SK-N-SH (cell line): ENCODE measurements at regions not wholly inside any gene's neighbourhood (a gene's known extent, or its start where the extent isn't known, plus 50 kb on each side); places are given as distances from the start of the nearest gene placed in this dataset.

Source experiments
- CTCF ChIA-PET: fragments of 300-600, 350-600 bp; formaldehyde crosslinking; extraction: SDS; loops from one replicate; lab custom pipeline; 2021; lab: Yijun Ruan, JAX
- POLR2A ChIA-PET: fragments of 350-600 bp; sonication (Branson Sonifier 250); formaldehyde crosslinking; extraction: SDS; loops from one replicate; lab custom pipeline; 2020; ENCODE audit warnings: antibody characterized with exemption, inconsistent platforms; lab: Yijun Ruan, JAX
- DNase-seq: peaks from one replicate; pipeline ENCODE4 v3.0.0; 2012
- H2AFZ ChIP-seq: fragments of 200-600 bp; sonication (generic); 2 replicates; pipeline ENCODE4 v1.8.1; 2016; ENCODE audit warnings: antibody characterized with exemption, mild to moderate bottlenecking, low read depth
- H3F3A ChIP-seq: fragments of 200-600 bp; sonication (generic); replicated peaks from 2 replicates; pipeline ENCODE3; 2016; ENCODE audit warnings: antibody characterized with exemption, mild to moderate bottlenecking; ENCODE audit not compliant: insufficient read depth
- H3K27ac ChIP-seq, 2 experiments: fragments of 200-500 bp in 1 of 2; fragments of 200-600 bp in 1 of 2; sonication (Bioruptor generic) in 1 of 2; sonication (generic), shearing (Covaris generic) in 1 of 2; 2 replicates each; pipeline versions ENCODE4 v1.5.1 to v1.6.1; 2014 to 2016; ENCODE audit warnings: low read depth in 2 of 2, inconsistent platforms in 1 of 2, low read length in 1 of 2, mild to moderate bottlenecking in 1 of 2, mixed read lengths in 1 of 2
- H3K27me3 ChIP-seq: fragments of 200-600 bp; sonication (generic), shearing (Covaris generic); 2 replicates; pipeline ENCODE4 v1.6.1; 2016; ENCODE audit warnings: mixed run types; ENCODE audit not compliant: insufficient read depth
- H3K36me3 ChIP-seq, 2 experiments: fragments of 200-500 bp in 1 of 2; fragments of 200-600 bp in 1 of 2; sonication (Bioruptor generic) in 1 of 2; sonication (generic) in 1 of 2; replicated peaks in 1 of 2; 2 replicates each; pipeline versions ENCODE3 to v1.5.1; 2014 to 2016; ENCODE audit warnings: low read length in 1 of 2, mild to moderate bottlenecking in 1 of 2; ENCODE audit not compliant: insufficient read depth in 2 of 2, control insufficient read depth in 1 of 2
- H3K4me1 ChIP-seq, 2 experiments: fragments of 200-500 bp in 1 of 2; fragments of 200-600 bp in 1 of 2; sonication (Bioruptor generic) in 1 of 2; sonication (generic), shearing (Covaris generic) in 1 of 2; 2 replicates each; pipeline versions ENCODE4 v1.5.1 to v1.6.1; 2014 to 2016; ENCODE audit warnings: low read depth in 1 of 2, low read length in 1 of 2, mixed run types in 1 of 2; ENCODE audit not compliant: insufficient read depth in 2 of 2, control insufficient read depth in 1 of 2
- H3K4me2 ChIP-seq: fragments of 200-600 bp; sonication (generic), shearing (Covaris generic); 2 replicates; pipeline ENCODE4 v1.6.1; 2017; ENCODE audit warnings: mixed run types
- H3K4me3 ChIP-seq, 2 experiments: fragments of 200-500 bp in 1 of 2; fragments of 200-600 bp in 1 of 2; sonication (Bioruptor generic) in 1 of 2; sonication (generic), shearing (Covaris generic) in 1 of 2; 2 replicates each; pipeline versions ENCODE4 v1.5.1 to v1.8.1; 2014 to 2016; ENCODE audit warnings: low read depth in 2 of 2, inconsistent platforms in 1 of 2, low read length in 1 of 2, mild to moderate bottlenecking in 1 of 2, mixed read lengths in 1 of 2, moderate library complexity in 1 of 2
- H3K79me2 ChIP-seq: fragments of 200-600 bp; sonication (generic); 2 replicates; pipeline ENCODE4 v1.8.1; 2017; ENCODE audit warnings: mild to moderate bottlenecking; ENCODE audit not compliant: insufficient read depth
- H3K9ac ChIP-seq: fragments of 200-600 bp; sonication (generic); 2 replicates; pipeline ENCODE4 v1.6.1; 2017; ENCODE audit warnings: mixed run types
- H3K9me2 ChIP-seq: fragments of 200-600 bp; sonication (generic); 2 replicates; pipeline ENCODE4 v1.6.1; 2017; ENCODE audit warnings: mixed run types
- H3K9me3 ChIP-seq: fragments of 200-600 bp; sonication (generic); 2 replicates; pipeline ENCODE4 v1.6.1; 2017; ENCODE audit warnings: mixed run types, mild to moderate bottlenecking, moderate library complexity
- H4K20me1 ChIP-seq: fragments of 200-600 bp; sonication (generic); 2 replicates; pipeline ENCODE4 v1.6.1; 2017; ENCODE audit warnings: mild to moderate bottlenecking, mixed run types; ENCODE audit not compliant: insufficient read depth
- CHD2 ChIP-seq: fragments of 150-350 bp; IDR thresholded peaks from 2 replicates; pipeline ENCODE4 v1.6.1; 2018; ENCODE audit warnings: low read length; ENCODE audit not compliant: partially characterized antibody
- CTCF ChIP-seq: fragments of 200-600 bp; sonication (generic); IDR thresholded peaks from 2 replicates; pipeline ENCODE4 v1.6.1; 2017; ENCODE audit warnings: antibody characterized with exemption, mild to moderate bottlenecking, moderate library complexity
- EZH2phosphoT487 ChIP-seq: fragments of 200-600 bp; sonication (generic); IDR thresholded peaks from 2 replicates; pipeline ENCODE4 v1.6.1; 2017; ENCODE audit warnings: low read depth, mixed run types, mild to moderate bottlenecking, antibody characterized with exemption, moderate library complexity, borderline replicate concordance
- FOSL2 ChIP-seq: IDR thresholded peaks from 2 replicates; pipeline ENCODE4 v1.4.0; 2012; ENCODE audit warnings: low read depth, mild to moderate bottlenecking, moderate library complexity, borderline replicate concordance
- FOXM1 ChIP-seq: IDR thresholded peaks from 2 replicates; pipeline ENCODE4 v1.4.0; 2012; ENCODE audit warnings: low read depth, mild to moderate bottlenecking
- GABPA ChIP-seq: IDR thresholded peaks from 2 replicates; pipeline ENCODE4 v1.4.0; 2012; ENCODE audit warnings: low read depth, mild to moderate bottlenecking
- MEF2A ChIP-seq: IDR thresholded peaks from 2 replicates; pipeline ENCODE4 v1.4.0; 2012; ENCODE audit warnings: low read depth, borderline replicate concordance
- MXI1 ChIP-seq: IDR thresholded peaks from 2 replicates; pipeline ENCODE4 v1.6.1; 2012; ENCODE audit warnings: mild to moderate bottlenecking, low read depth, low read length, improper control_type of control experiment
- PBX3 ChIP-seq: IDR thresholded peaks from 2 replicates; pipeline ENCODE4; 2012
- POLR2AphosphoS5 ChIP-seq: IDR thresholded peaks from 2 replicates; pipeline ENCODE4 v1.6.1; 2012; ENCODE audit warnings: low read depth, low read length
- REST ChIP-seq: IDR thresholded peaks from 2 replicates; pipeline ENCODE4 v1.6.1; 2012; ENCODE audit warnings: mild to moderate bottlenecking, low read depth, low read length, moderate library complexity
- RFX5 ChIP-seq: IDR thresholded peaks from 2 replicates; pipeline ENCODE4 v1.6.1; 2012; ENCODE audit warnings: mild to moderate bottlenecking, improper control_type of control experiment, low read length
- TEAD4 ChIP-seq: IDR thresholded peaks from 2 replicates; pipeline ENCODE4 v1.4.0; 2012; ENCODE audit warnings: mild to moderate bottlenecking, borderline replicate concordance; ENCODE audit not compliant: insufficient read depth
- USF2 ChIP-seq: fragments of 150-350 bp; IDR thresholded peaks from 2 replicates; pipeline ENCODE4 v1.6.1; 2017; ENCODE audit warnings: antibody characterized with exemption, low read length, low read depth, borderline replicate concordance
- YY1 ChIP-seq: IDR thresholded peaks from 2 replicates; pipeline ENCODE4 v1.4.0; 2012; ENCODE audit warnings: low read depth, mild to moderate bottlenecking
- WGBS: methylation state at CpG from one replicate; pipeline ENCODE4 v1.1.6; 2017; ENCODE audit warnings: low lambda C conversion rate; 5-methylcytosine and 5-hydroxymethylcytosine counted together

- no peak for TF ChIP-seq PBX3
- no peak for TF ChIP-seq CTCF
- no peak for TF ChIP-seq EZH2phosphoT487
- TF ChIP-seq RFX5 = no peak
- TF ChIP-seq YY1 = no peak
- no peak for TF ChIP-seq GABPA
- TF ChIP-seq, all 33 proteins: peak for 0
These were observed 360.7 kb upstream of the PHF14 start (continued) for GRCh38 chr7:10612950-10613349.

GRCh38 chr7:10618953-10619352 is 354.7 kb upstream of the PHF14 start:
- ChIA-PET CTCF (interaction anchor here (1.2 kb wide), 1 partner anchor 14 kb away, joined by 4 read pairs; no protein-coding TSS in a partner anchor), POLR2A (no interaction called here)
- no peak overlapping the region for H3K4me2 ChIP-seq
- H3K4me1 ChIP-seq = no peaks in the 10 kb centered on the region
- TF ChIP-seq FOSL2 = no peak
- no peak for TF ChIP-seq CHD2
- no peak for TF ChIP-seq POLR2AphosphoS5
- TF ChIP-seq PBX3 = no peak
- TF ChIP-seq CTCF = no peak
- TF ChIP-seq MEF2A = no peak
- TF ChIP-seq GABPA = no peak
- TF ChIP-seq FOXM1 = no peak
- TF ChIP-seq REST = no peak
- no peak for TF ChIP-seq TEAD4
- TF ChIP-seq MXI1 = no peak
- no peak for TF ChIP-seq RFX5
- TF ChIP-seq USF2 = no peak
- 20% methylated on average over 3 of the region's 3 CpGs for WGBS
- H3K4me3 ChIP-seq = no peak overlapping the region
- no peaks in the 10 kb centered on the region for H3K79me2 ChIP-seq
- no peaks in the 10 kb centered on the region for H3K27me3 ChIP-seq
- H2AFZ ChIP-seq = no peak overlapping the region
- H4K20me1 ChIP-seq = no peaks in the 10 kb centered on the region
- peaks cover 4% of the 10 kb centered on the region; the same call in 1 of the 2 replicates for H3K9me3 ChIP-seq
- H3K9ac ChIP-seq = no peak overlapping the region
- DNase-seq = peak; percentile 16
- no peaks in the 10 kb centered on the region for H3K36me3 ChIP-seq
- H3F3A ChIP-seq = no peaks in the 10 kb centered on the region
- H3K9me2 ChIP-seq = peaks cover 4% of the 10 kb centered on the region; the same call in 1 of the 2 replicates
- H3K27ac ChIP-seq = peak overlapping the region in 1 of 2 experiments; percentile 31; a peak in 1 of 4 replicates
